ENCODE measurements at regions not wholly inside any gene's neighbourhood (a gene's known extent, or its start where the extent isn't known, plus 50 kb on each side); places are given as distances from the start of the nearest gene placed in this dataset.
"Not testable (repeated sequence)": the region's sequence is repeated elsewhere in the genome, so short reads cannot be mapped to it uniquely, and the experiment has no call there.

DNA sequence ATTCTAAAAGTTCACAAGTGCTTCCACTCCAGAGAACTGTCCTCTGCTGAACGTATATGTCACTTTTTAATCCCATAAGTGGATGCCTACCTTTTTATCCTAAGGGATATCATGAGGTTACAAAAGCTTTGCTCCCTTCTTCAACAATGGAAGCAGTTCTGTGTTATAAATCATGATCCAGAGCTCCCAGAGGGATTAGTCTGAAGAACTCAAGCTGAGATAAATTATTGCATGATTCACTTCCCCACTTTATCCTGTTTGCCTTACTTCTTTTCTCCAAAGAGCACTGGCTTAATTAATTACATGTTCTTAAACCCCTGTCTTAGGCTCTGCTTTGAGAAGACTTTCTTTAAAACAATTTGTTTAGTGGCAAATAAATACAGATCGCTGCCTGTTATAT lies 246.7 kb downstream of the PCDH17 start:
- TF ChIP-seq, protein P1, sequence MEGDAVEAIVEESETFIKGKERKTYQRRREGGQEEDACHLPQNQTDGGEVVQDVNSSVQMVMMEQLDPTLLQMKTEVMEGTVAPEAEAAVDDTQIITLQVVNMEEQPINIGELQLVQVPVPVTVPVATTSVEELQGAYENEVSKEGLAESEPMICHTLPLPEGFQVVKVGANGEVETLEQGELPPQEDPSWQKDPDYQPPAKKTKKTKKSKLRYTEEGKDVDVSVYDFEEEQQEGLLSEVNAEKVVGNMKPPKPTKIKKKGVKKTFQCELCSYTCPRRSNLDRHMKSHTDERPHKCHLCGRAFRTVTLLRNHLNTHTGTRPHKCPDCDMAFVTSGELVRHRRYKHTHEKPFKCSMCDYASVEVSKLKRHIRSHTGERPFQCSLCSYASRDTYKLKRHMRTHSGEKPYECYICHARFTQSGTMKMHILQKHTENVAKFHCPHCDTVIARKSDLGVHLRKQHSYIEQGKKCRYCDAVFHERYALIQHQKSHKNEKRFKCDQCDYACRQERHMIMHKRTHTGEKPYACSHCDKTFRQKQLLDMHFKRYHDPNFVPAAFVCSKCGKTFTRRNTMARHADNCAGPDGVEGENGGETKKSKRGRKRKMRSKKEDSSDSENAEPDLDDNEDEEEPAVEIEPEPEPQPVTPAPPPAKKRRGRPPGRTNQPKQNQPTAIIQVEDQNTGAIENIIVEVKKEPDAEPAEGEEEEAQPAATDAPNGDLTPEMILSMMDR (IDR thresholded peaks at IDR 0.05), result no peak
- DNase-seq (ENCODE audit: low spot score), result no peak
- ATAC-seq (ENCODE audit: insufficient number of reproducible peaks, low FRiP score, low read depth), result no peak

DNA sequence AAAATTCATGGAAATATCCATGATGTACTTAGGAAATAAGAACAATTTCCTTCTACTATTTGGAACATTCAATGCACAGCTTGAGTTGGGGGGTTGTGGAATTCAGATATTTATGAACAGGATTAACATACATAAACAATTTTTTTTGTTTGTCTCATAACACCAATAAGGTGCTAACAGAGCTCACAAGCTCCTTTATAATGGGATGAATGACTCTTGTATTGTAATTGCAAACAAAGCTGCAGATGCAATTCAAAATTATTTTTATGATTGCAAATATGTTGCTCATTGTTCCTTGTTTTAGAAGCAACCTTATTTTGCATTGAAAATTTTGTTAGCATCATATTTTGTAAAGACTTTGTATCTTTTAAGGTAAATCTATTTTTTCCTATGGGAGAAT lies 265.7 kb downstream of the PCDH17 start:
- no peak for DNase-seq (ENCODE audit: low spot score)
- H3K27ac ChIP-seq, result no peak overlapping the region
- H3K4me1 ChIP-seq (ENCODE audit: control insufficient read depth in 1 of 2, low read depth in 2 of 2), result no peaks in the 10 kb centered on the region
- no peak for ATAC-seq (ENCODE audit: insufficient number of reproducible peaks, low FRiP score, low read depth)
- H3K36me3 ChIP-seq, result no peaks in the 10 kb centered on the region
- H3K4me3 ChIP-seq, result no peak overlapping the region
- TF ChIP-seq, protein P1 (IDR thresholded peaks at IDR 0.05), result no peak
- H3K27me3 ChIP-seq (replicated peaks; ENCODE audit: insufficient read depth), result no peaks in the 10 kb centered on the region
- no peaks in the 10 kb centered on the region for H3K9me3 ChIP-seq

More for the DNA sequence above, 246.7 kb downstream of the PCDH17 start:
- Histone ChIP-seq H3K4me1 (ENCODE audit: control insufficient read depth in 1 of 2, low read depth in 2 of 2) (no peaks in the 10 kb centered on the region), H3K9me3 (no peaks in the 10 kb centered on the region), H3K27ac (no peak overlapping the region), H3K36me3 (no peaks in the 10 kb centered on the region), H3K27me3 (replicated peaks; ENCODE audit: insufficient read depth) (no peaks in the 10 kb centered on the region), H3K4me3 (no peak overlapping the region)

DNA sequence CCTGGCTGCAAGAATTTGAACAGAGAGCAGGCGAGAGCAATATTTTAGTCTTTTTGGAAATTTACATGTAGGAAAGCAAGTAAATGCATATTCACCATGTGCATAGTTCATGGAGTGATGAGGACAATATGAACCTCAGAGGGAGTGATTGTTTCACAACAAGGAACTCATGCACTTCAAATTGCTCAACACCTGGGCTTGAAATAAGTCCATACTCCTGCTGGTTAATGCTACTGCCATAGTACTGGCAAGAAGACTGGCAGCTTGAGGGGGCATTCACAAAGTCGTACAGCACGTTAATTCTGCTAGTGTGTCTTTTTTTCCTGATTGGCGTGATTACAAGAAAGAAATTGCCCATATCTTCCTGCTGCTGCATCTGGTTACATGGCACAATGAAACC lies 267.6 kb downstream of the PCDH17 start:
- Histone ChIP-seq H3K4me3 (no peak overlapping the region), H3K27ac (no peak overlapping the region), H3K9me3 (no peaks in the 10 kb centered on the region), H3K27me3 (replicated peaks; ENCODE audit: insufficient read depth) (no peaks in the 10 kb centered on the region), H3K36me3 (no peaks in the 10 kb centered on the region), H3K4me1 (ENCODE audit: control insufficient read depth in 1 of 2, low read depth in 2 of 2) (no peaks in the 10 kb centered on the region)
- ATAC-seq (ENCODE audit: insufficient number of reproducible peaks, low FRiP score, low read depth) (no peak), DNase-seq (ENCODE audit: low spot score) (no peak)
- TF ChIP-seq, protein P1 (IDR thresholded peaks at IDR 0.05), result no peak

DNA sequence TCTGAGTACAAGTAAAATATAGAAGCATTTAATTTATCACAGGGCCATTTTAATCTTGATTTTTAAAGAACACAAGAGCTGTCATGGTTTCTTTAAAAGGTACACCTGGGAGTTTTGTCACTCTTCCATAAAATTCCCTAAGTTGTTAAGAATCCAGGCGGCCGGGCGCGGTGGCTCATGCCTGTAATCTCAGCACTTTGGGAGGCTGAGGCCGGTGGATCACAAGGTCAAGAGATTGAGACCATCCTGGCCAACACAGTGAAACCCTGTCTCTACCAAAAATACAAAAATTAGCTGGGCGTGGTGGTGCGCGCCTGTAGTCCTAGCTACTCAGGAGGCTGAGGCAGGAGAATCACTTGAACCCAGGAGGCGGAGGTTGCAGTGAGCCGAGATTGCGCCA lies 278.3 kb downstream of the PCDH17 start:
- H3K27ac ChIP-seq; H3K36me3 ChIP-seq; H3K9me3 ChIP-seq; H3K4me1 ChIP-seq (ENCODE audit: control insufficient read depth in 1 of 2, low read depth in 2 of 2); H3K4me3 ChIP-seq; H3K27me3 ChIP-seq (replicated peaks; ENCODE audit: insufficient read depth); DNase-seq (ENCODE audit: low spot score); ATAC-seq (ENCODE audit: insufficient number of reproducible peaks, low FRiP score, low read depth): not testable (repeated sequence)

DNA sequence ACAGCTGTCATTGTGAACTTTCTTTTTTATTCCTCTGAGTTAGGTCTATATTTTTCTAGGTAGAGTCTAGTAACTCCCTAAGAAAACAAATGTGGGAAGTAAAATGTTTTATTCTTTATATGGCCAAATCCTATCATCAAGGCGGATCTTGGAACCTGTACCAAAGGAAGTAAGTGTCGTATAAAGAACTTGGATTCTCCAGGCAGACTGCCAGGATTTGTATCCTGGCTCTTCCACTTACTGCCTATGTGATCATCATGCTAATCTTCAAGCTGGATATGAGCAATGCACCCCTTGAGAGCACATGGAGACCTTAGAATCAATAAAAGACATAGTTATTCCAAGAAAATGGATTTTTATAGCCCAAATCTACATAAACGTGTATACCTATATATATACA lies 286.5 kb downstream of the PCDH17 start:
- DNase-seq (ENCODE audit: low spot score) (no peak), ATAC-seq (ENCODE audit: insufficient number of reproducible peaks, low FRiP score, low read depth) (no peak)
- TF ChIP-seq, protein P1 (IDR thresholded peaks at IDR 0.05), result no peak
- H3K27ac ChIP-seq, result no peak overlapping the region
- no peaks in the 10 kb centered on the region for H3K36me3 ChIP-seq
- H3K27me3 ChIP-seq (replicated peaks; ENCODE audit: insufficient read depth), result no peaks in the 10 kb centered on the region
- no peaks in the 10 kb centered on the region for H3K4me1 ChIP-seq (ENCODE audit: control insufficient read depth in 1 of 2, low read depth in 2 of 2)
- no peak overlapping the region for H3K4me3 ChIP-seq
- H3K9me3 ChIP-seq, result no peaks in the 10 kb centered on the region

DNA sequence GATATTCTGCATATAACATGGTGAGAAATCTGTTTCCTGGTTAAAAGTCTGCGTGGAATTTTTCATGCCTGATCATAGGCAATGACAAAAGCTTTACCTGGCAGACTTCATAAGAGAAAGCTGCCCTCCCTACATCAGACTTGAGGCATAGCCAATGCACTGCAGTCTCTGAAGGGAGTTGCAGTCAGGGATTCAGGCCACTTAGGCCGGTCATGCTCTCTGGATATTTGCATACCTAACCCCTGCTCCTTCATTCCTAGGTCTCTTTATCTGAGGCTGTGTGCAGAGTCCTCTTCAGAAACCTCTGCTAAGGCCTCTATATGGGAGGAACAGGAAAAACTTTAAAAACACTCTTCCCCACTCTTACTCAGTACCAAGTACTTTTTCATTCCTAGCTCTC lies 287.4 kb downstream of the PCDH17 start:
- no peak for ATAC-seq (ENCODE audit: insufficient number of reproducible peaks, low FRiP score, low read depth)
- Histone ChIP-seq H3K27me3 (replicated peaks; ENCODE audit: insufficient read depth) (no peaks in the 10 kb centered on the region), H3K4me1 (ENCODE audit: control insufficient read depth in 1 of 2, low read depth in 2 of 2) (no peaks in the 10 kb centered on the region), H3K4me3 (no peak overlapping the region), H3K9me3 (no peaks in the 10 kb centered on the region), H3K36me3 (no peaks in the 10 kb centered on the region), H3K27ac (no peak overlapping the region)
- TF ChIP-seq, protein P1 (IDR thresholded peaks at IDR 0.05), result no peak
- no peak for DNase-seq (ENCODE audit: low spot score)

Data from thoracic aorta (tissue), 2 donors.